WERI-Rb-1 (cell line): ENCODE measurements at regions not wholly inside any gene's neighbourhood (a gene's known extent, or its start where the extent isn't known, plus 50 kb on each side); places are given as distances from the start of the nearest gene placed in this dataset.

Experiments
- DNase-seq: peaks from one replicate; pipeline ENCODE4 v3.0.0-alpha.2; 2020
- H3K27ac ChIP-seq: fragments of 250-450 bp; sonication (Bioruptor Pico); 2 replicates; pipeline ENCODE4 v1.5.1; 2020; ENCODE audit warnings: mild to moderate bottlenecking, moderate library complexity
- H3K27me3 ChIP-seq: fragments of 250-450 bp; sonication (Bioruptor Pico); 2 replicates; pipeline ENCODE4 v1.5.1; 2021; ENCODE audit warnings: mild to moderate bottlenecking, low read depth, moderate library complexity; ENCODE audit not compliant: insufficient read depth, severe bottlenecking
- H3K36me3 ChIP-seq: fragments of 250-450 bp; sonication (Bioruptor Pico); 2 replicates; pipeline ENCODE4 v1.5.1; 2020; ENCODE audit warnings: mild to moderate bottlenecking, moderate library complexity
- H3K4me3 ChIP-seq: 2 replicates; pipeline ENCODE4 v1.5.1; 2011; ENCODE audit warnings: low read depth, mild to moderate bottlenecking, control low read depth, low read length
- H3K9me3 ChIP-seq: fragments of 250-450 bp; sonication (Bioruptor Pico); 2 replicates; pipeline ENCODE4 v1.5.1; 2021; ENCODE audit warnings: mild to moderate bottlenecking, moderate library complexity; ENCODE audit not compliant: severe bottlenecking
- CTCF ChIP-seq: IDR thresholded peaks from 2 replicates; pipeline ENCODE4 v1.5.1; 2011; ENCODE audit warnings: low read depth, mild to moderate bottlenecking, control low read depth, inconsistent platforms, low read length

GRCh38 chr5:167528651-167529050, 762.8 kb upstream of the WWC1 start:
- H3K27ac ChIP-seq = no peak overlapping the region
- no peak for DNase-seq
- H3K27me3 ChIP-seq = no peaks in the 10 kb centered on the region
- no peaks in the 10 kb centered on the region for H3K36me3 ChIP-seq
- no peak overlapping the region for H3K4me3 ChIP-seq
- TF ChIP-seq CTCF = no peak
- H3K9me3 ChIP-seq = no peaks in the 10 kb centered on the region

- Histone ChIP-seq H3K4me3 (no peak overlapping the region), H3K27ac (no peak overlapping the region), H3K36me3 (no peaks in the 10 kb centered on the region), H3K9me3 (no peaks in the 10 kb centered on the region), H3K27me3 (no peaks in the 10 kb centered on the region)
- TF ChIP-seq CTCF = no peak
- no peak for DNase-seq
Measured at GRCh38 chr5:167530548-167530947, 760.9 kb upstream of the WWC1 start.

GRCh38 chr5:167533814-167534795, 757.3 kb upstream of the WWC1 start:
- H3K27me3 ChIP-seq = no peaks in the 10 kb centered on the region
- no peak overlapping the region for H3K27ac ChIP-seq
- no peaks in the 10 kb centered on the region for H3K9me3 ChIP-seq
- no peak for TF ChIP-seq CTCF
- no peak for DNase-seq
- H3K4me3 ChIP-seq = no peak overlapping the region
- H3K36me3 ChIP-seq = no peaks in the 10 kb centered on the region

- no peak for DNase-seq
- H3K4me3 ChIP-seq = no peak overlapping the region
- no peaks in the 10 kb centered on the region for H3K9me3 ChIP-seq
- no peak for TF ChIP-seq CTCF
- H3K36me3 ChIP-seq = no peaks in the 10 kb centered on the region
- H3K27me3 ChIP-seq = no peaks in the 10 kb centered on the region
- H3K27ac ChIP-seq = no peak overlapping the region
Measured at GRCh38 chr5:167539747-167540146, 751.7 kb upstream of the WWC1 start.

GRCh38 chr5:167546270-167546669, 745.2 kb upstream of the WWC1 start:
- TF ChIP-seq CTCF = no peak
- Histone ChIP-seq H3K27ac (no peak overlapping the region), H3K4me3 (no peak overlapping the region), H3K27me3 (no peaks in the 10 kb centered on the region), H3K36me3 (no peaks in the 10 kb centered on the region), H3K9me3 (no peaks in the 10 kb centered on the region)
- DNase-seq = no peak
